Prostate gland (tissue), 2 donors: ENCODE measurements at regions not wholly inside any gene's neighbourhood (a gene's known extent, or its start where the extent isn't known, plus 50 kb on each side); places are given as distances from the start of the nearest gene placed in this dataset.

Experiments
- DNase-seq: peaks from one replicate; pipeline ENCODE4 v3.0.0-alpha.2; 2019; ENCODE audit warnings: low spot score
- H3K27ac ChIP-seq, 2 donors: fragments of 200-600 bp; sonication (generic); 2 replicates each; pipeline ENCODE4 v1.5.1; 2017 to 2019
- H3K27me3 ChIP-seq: fragments of 200-600 bp; sonication (generic); replicated peaks from 2 replicates; pipeline ENCODE4 v1.5.1; 2019; ENCODE audit not compliant: insufficient read depth
- H3K36me3 ChIP-seq, 2 donors: fragments of 200-600 bp; sonication (generic); 1 replicate in 1 of 2; 2 replicates in 1 of 2; pipeline versions ENCODE4 v1.5.1 to v1.8.1; 2017 to 2019
- H3K4me1 ChIP-seq: fragments of 200-600 bp; sonication (generic); replicated peaks from 2 replicates; pipeline ENCODE4 v1.5.1; 2019
- H3K4me3 ChIP-seq, 2 donors: fragments of 200-600 bp; sonication (generic); 2 replicates each; pipeline ENCODE4 v1.5.1; 2017 to 2019
- H3K9me3 ChIP-seq: fragments of 200-600 bp; sonication (generic); 2 replicates; pipeline ENCODE4 v1.5.1; 2017
- POLR2A ChIP-seq: fragments of 450-650 bp; IDR thresholded peaks from one replicate; pipeline ENCODE4 v1.6.1; 2016; ENCODE audit warnings: antibody characterized with exemption, mild to moderate bottlenecking
- POLR2AphosphoS5 ChIP-seq: sonication (generic); formaldehyde crosslinking; IDR thresholded peaks from one replicate; pipeline ENCODE4 v1.6.1; 2017; ENCODE audit warnings: antibody characterized with exemption
- WGBS: methylation state at CpG from one replicate; pipeline ENCODE4 v1.1.5; 2018; 5-methylcytosine and 5-hydroxymethylcytosine counted together
- intact Hi-C: fragments of 100-400 bp; cut with DNase I; formaldehyde crosslinking; loops from one replicate; pipeline ENCODE4 v1.14.2; 2022
- TF ChIP-seq, protein P1 (sequence below), 4 experiments: fragments of 200-600 bp in 2 of 4; fragments of 450-650 bp in 2 of 4; sonication (generic) in 2 of 4; IDR thresholded peaks; 1 replicate in 3 of 4; 2 replicates in 1 of 4; pipeline ENCODE4 v1.5.1; 2016 to 2019; ENCODE audit warnings: antibody characterized with exemption in 4 of 4, mild to moderate bottlenecking in 2 of 4, moderate library complexity in 2 of 4

GRCh38 chr18:39607034-39607433, 2041.4 kb upstream of the CELF4 start:
- Histone ChIP-seq H3K9me3 (no peaks in the 10 kb centered on the region), H3K27ac (no peak overlapping the region), H3K36me3 (no peaks in the 10 kb centered on the region), H3K4me3 (no peak overlapping the region), H3K4me1 (no peaks in the 10 kb centered on the region), H3K27me3 (no peaks in the 10 kb centered on the region)
- no peak for DNase-seq
- TF ChIP-seq POLR2A, result no peak
- TF ChIP-seq, protein P1, sequence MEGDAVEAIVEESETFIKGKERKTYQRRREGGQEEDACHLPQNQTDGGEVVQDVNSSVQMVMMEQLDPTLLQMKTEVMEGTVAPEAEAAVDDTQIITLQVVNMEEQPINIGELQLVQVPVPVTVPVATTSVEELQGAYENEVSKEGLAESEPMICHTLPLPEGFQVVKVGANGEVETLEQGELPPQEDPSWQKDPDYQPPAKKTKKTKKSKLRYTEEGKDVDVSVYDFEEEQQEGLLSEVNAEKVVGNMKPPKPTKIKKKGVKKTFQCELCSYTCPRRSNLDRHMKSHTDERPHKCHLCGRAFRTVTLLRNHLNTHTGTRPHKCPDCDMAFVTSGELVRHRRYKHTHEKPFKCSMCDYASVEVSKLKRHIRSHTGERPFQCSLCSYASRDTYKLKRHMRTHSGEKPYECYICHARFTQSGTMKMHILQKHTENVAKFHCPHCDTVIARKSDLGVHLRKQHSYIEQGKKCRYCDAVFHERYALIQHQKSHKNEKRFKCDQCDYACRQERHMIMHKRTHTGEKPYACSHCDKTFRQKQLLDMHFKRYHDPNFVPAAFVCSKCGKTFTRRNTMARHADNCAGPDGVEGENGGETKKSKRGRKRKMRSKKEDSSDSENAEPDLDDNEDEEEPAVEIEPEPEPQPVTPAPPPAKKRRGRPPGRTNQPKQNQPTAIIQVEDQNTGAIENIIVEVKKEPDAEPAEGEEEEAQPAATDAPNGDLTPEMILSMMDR (IDR thresholded peaks at IDR 0.05), result no peak
- no peak for TF ChIP-seq POLR2AphosphoS5
- intact Hi-C loops, result no loop called here
- WGBS, result 56% methylated on average over 5 of the region's 5 CpGs

DNA sequence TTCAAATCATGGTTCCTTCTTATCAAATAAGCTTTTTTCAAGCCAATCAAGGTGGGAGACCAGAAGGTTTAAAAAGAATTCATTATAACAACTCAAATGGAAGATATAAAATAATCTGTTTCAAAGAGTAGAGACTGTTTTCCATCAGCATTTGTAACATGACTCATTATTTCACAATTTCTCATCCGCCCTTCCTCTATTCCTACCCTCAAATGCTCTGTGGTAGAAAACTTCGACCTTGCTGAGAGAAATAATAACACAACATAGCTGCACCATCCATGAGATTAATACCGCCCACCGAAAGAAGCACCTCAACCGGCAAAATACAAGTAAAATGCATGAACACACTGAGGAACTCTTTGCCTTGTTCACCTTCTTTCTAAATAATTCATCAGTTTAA, 2039.2 kb upstream of the CELF4 start:
- Histone ChIP-seq H3K4me1 (no peaks in the 10 kb centered on the region), H3K27ac (no peak overlapping the region), H3K27me3 (no peaks in the 10 kb centered on the region), H3K9me3 (no peaks in the 10 kb centered on the region), H3K4me3 (no peak overlapping the region), H3K36me3 (no peaks in the 10 kb centered on the region)
- intact Hi-C loops, result no loop called here
- 95% methylated on average over 5 of the region's 5 CpGs for WGBS
- no peak for TF ChIP-seq POLR2AphosphoS5
- no peak for DNase-seq

DNA sequence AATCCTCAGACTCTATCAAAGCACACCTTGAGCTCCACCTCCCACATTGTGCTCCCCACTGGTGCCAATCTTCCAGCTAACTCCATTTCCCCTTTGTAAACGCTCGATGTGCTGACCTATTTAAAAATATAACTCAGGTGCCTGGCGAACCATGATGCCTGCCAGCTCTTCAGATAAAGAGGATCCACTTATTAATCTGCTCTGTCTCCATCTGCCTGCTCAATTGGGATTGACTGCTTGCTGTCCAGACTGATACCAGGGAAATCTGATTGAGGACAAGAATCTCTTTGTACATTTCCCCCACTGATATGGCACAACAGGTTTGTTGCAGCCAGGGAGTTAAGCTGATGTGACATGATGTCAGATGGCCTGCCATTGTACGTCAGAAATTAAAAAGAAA, 2036.5 kb upstream of the CELF4 start:
- Histone ChIP-seq H3K27me3 (no peaks in the 10 kb centered on the region), H3K4me3 (no peak overlapping the region), H3K9me3 (no peaks in the 10 kb centered on the region), H3K36me3 (no peaks in the 10 kb centered on the region), H3K27ac (no peak overlapping the region), H3K4me1 (no peaks in the 10 kb centered on the region)
- DNase-seq, result no peak
- 92% methylated on average over 4 of the region's 4 CpGs for WGBS
- intact Hi-C loops, result no loop called here
- TF ChIP-seq, protein P1 (IDR thresholded peaks at IDR 0.05), result no peak
- no peak for TF ChIP-seq POLR2A
- no peak for TF ChIP-seq POLR2AphosphoS5

- intact Hi-C loops, result no loop called here
- 80% methylated on average over 4 of the region's 4 CpGs for WGBS
- Histone ChIP-seq H3K36me3 (no peaks in the 10 kb centered on the region), H3K27me3 (no peaks in the 10 kb centered on the region), H3K4me3 (no peak overlapping the region), H3K9me3 (no peaks in the 10 kb centered on the region), H3K4me1 (no peaks in the 10 kb centered on the region), H3K27ac (no peak overlapping the region)
- no peak for DNase-seq
- TF ChIP-seq, protein P1 (IDR thresholded peaks at IDR 0.05), result no peak
- TF ChIP-seq POLR2AphosphoS5 (no peak), POLR2A (no peak)
These were observed 2035.3 kb upstream of the CELF4 start for GRCh38 chr18:39600894-39601293.

- H3K9me3 ChIP-seq, result no peaks in the 10 kb centered on the region
- 65% methylated on average over 2 of the region's 2 CpGs for WGBS
These were observed 2033.7 kb upstream of the CELF4 start for GRCh38 chr18:39599251-39599650.

More at GRCh38 chr18:39599251-39599650, 2033.7 kb upstream of the CELF4 start:
- TF ChIP-seq POLR2AphosphoS5, result no peak
- TF ChIP-seq, protein P1 (IDR thresholded peaks at IDR 0.05), result no peak
- TF ChIP-seq POLR2A, result no peak
- Histone ChIP-seq H3K4me3 (no peak overlapping the region), H3K27ac (no peak overlapping the region), H3K36me3 (no peaks in the 10 kb centered on the region), H3K4me1 (no peaks in the 10 kb centered on the region), H3K27me3 (no peaks in the 10 kb centered on the region)
- DNase-seq, result no peak
- intact Hi-C loops, result no loop called here
